ENCODE measurements at regions not wholly inside any gene's neighbourhood (a gene's known extent, or its start where the extent isn't known, plus 50 kb on each side); places are given as distances from the start of the nearest gene placed in this dataset.
"Not testable (repeated sequence)": the region's sequence is repeated elsewhere in the genome, so short reads cannot be mapped to it uniquely, and the experiment has no call there.

DNA sequence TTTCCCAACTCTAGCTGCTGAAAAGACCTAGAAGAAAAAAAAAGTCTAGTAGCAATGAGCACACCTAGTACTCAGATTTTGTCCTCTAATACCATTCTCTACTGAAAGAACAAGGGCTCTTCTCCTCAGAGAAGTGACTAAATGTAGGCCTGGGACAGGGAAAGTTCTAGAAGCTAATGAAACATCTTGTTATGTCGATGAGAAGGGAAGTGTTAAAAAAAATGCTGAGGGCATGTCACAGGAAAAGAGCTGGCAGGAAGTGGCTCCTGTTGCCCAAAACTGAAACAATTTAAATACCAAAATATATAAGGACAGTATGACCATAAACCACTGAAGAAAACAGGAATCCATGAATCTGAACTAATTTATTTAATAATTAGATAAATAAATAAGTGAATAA lies 581.4 kb upstream of the TBL1XR1 start:
- no peak for DNase-seq (ENCODE audit: low read depth in 2 of 2)

DNA sequence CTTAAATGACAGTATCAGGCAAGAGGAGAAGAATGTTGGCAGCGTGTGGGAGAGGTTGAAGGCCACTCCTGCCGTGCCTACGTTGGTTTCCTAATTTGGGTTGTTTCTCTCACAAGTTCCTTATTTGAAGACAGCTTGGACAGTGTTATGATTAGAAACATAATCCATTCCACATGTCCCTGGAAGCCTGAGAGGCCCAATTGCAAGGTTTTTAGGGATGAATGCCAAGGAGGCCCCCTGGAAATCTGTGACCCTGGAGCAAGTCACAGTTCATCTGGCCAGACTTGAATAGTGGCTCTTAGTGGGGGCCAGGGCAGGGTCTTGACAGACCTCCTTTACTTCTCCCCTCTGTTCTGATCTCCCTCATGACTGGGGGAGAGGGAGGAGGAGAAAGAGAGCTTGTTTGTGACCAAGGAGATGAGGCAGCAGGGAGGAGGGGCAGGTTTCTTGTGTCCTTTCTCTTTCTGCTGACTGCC lies 584.4 kb upstream of the TBL1XR1 start:
- DNase-seq (ENCODE audit: low read depth in 2 of 2), result no peak

DNA sequence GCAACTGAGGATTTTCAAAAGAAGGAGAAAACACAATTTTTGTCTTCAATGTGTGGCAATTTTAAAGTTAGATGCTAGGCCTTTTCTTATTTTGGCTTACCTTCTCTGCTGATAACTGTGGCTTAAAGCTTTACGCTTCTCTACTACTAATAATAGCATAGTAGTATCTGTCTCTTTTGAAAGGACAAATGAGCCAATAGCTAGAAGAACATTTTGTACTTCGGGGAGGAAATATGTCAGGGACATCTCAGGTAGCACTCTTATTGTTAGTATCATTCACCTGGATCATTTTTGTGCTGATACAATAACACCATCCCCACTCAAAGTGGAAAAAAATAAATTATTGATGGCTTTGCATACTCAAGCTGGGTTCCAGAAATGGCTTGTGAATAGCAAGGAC lies 586.1 kb upstream of the TBL1XR1 start:
- DNase-seq (ENCODE audit: low read depth in 2 of 2), result no peak

DNA sequence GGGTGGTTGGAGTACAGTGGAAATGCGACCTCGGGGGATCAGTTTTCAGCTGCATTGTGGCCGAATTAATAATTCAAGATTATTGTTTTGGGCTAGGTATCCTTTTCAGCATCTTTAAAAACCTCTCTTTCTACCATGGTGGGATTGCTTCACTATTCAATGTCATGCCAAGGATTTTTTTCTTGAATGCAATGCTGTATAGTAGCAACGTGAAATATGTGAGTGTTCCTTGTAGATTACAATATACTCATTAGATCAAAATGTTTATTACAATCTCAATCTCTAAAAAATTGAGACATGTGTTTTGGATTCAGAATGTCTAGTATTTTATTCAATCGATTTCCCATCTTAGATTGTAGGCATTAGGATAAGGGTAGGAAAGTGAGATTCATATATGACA lies 586.5 kb upstream of the TBL1XR1 start:
- DNase-seq (ENCODE audit: low read depth in 2 of 2), result no peak

DNA sequence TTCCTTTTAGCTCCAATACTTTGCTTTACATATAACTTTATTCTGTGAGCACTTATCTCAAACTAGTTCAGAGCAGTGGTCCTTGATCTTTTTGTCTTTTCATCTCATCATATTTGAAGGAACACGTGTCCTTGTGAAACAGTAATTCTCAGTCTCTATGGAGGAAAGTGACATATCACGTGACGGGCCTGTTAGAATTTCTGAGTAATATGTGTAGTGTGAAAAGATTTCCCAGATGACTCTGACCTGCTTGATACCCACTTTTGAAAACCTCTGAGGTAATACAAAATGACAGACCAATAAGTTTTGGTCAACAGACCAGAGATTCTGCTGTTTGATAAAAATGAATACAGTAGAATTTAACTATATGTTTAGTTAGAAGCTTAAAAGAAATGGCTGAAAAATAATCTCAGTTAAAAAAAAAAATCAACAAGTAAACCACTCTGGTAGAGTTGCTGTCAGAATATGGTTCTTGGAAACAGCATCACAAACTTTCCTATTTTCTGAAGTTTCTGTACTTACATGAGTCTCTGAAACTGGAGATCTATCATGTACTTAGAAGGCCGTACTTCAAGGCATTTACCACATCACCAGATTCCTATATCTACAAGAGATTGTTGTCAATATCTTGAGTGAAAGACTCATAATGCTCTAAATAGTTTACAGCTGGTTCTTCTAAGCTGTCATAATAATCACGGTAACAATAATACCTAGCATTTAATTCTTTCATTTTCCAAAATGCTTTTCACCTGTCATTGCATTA lies 590.2 kb upstream of the TBL1XR1 start:
- no peak for DNase-seq (ENCODE audit: low read depth in 2 of 2)

DNA sequence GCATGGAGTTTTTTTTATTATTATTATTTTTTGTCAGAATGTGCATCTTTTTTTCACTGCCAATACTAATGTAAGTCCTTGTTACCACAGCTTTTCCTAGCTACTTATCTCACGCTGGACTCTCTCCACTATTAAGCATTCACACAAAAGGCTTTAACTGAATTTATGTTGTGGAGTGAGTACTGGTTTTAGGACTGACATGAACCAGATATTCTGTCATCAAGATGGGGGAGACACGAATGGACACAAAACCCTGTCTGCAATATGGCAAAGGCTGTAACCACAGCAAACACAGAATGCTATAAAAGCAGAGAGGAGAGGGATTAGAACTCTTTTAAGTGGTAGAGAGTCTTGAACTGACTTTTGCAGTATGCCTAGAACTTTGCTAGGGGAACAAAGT lies 592.2 kb upstream of the TBL1XR1 start:
- no peak for DNase-seq (ENCODE audit: low read depth in 2 of 2)

DNA sequence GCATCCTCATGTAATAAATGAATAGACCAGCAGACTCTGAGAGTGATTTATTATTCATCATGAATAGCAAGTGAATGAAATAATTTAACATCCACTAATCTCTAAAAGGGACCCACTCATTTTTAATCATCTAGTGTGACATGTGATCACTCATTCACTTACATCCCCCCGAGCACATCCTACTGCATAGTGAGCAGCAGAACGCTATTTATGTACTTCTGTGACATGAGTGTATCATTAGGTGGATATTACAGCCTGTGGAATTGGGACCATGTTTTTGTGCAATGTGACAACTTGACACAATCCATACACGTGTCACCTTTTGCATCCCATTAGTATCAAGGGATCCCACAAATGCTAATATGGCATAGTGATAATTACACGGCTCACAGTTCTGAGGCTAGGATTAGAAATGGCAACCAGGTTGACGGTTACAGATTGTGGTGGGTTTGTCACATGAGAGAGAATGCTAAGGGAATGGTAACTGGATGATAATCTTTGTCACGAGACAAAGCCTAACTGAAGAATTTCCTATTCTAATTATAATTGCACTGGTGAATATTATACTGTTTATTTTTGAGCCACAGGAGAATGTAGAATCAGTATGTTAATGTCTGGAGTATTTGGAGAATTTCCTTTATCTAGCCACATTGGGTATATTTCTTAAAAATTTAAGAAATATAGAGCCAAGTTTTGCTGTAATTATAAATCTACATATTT lies 595.2 kb upstream of the TBL1XR1 start:
- DNase-seq (ENCODE audit: low read depth in 2 of 2), result no peak

DNA sequence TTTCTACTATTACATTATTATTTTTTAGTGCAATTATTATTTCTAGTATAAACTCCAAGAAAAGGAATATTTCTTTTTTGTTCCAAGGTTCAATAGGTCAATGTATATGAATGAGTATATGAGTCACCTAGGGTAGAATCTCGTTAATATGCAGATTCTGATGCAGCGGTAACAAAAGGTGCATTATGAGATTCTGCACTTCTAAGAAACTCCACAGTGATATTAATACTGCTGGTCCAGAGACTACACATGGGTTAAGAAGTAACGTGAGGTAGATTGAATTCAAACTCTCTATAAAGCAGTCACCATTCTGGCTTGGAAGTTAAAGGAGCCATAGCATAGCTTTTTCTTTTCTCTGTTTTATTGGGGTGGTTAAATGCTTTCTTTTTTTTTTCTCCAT lies 596.2 kb upstream of the TBL1XR1 start:
- DNase-seq (ENCODE audit: low read depth in 2 of 2), result no peak

DNA sequence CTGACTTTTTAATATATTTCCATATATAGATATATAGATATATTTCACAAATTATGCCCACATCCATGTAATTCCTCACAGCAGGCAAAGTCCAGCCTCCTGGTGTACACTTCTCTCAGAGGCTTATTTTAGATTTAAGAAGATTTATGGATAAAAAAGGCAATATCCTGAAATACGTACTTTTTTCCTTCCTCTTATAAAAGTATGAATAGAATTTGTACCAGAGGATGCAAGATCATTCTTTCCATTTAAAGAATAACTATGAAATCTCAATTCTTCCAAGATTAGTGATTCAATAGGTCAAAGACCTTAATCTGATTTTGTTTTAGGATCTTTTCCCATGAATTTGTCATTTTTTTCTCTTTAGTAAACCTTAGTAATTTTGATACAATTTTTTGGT lies 597.9 kb upstream of the TBL1XR1 start:
- no peak for DNase-seq (ENCODE audit: low read depth in 2 of 2)

DNA sequence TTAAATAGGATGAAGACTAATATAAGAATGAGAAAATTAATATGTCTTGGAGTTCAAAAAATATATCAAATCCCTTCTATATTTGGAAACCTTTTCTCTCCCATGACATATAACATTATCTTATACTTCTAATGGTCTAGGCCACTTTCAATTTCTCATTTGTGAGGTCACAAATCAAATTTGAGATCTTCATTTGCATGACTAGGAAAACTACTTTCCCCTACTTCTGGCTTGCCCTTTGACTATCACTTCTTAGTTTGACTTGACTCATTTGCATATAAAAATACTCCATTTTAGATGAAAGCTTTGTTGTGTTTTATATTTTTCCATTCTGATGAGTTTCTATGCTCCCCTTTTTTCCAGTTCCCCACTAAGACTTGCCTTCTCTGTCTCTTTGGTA lies 598.6 kb upstream of the TBL1XR1 start:
- no peak for DNase-seq (ENCODE audit: low read depth in 2 of 2)

DNA sequence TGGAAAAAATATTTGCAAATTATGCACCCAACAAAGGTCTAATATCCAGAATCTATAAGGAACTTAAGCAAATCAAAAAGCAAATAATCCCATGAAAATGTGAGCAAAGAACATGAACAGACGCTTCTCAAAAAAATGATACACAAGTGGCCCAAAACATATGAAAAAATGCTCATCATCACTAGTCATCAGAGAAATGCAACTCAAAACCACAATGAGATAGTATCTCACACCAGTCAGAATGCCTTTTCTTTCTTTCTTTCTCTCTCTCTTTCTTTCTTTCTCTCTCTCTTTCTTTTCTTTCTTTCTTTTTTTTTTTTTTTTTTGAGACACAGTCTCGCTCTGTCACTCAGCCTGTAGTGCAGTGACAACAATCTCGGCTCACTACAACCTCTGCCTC lies 602.9 kb upstream of the TBL1XR1 start:
- not testable (repeated sequence) for DNase-seq (ENCODE audit: low read depth in 2 of 2)

DNA sequence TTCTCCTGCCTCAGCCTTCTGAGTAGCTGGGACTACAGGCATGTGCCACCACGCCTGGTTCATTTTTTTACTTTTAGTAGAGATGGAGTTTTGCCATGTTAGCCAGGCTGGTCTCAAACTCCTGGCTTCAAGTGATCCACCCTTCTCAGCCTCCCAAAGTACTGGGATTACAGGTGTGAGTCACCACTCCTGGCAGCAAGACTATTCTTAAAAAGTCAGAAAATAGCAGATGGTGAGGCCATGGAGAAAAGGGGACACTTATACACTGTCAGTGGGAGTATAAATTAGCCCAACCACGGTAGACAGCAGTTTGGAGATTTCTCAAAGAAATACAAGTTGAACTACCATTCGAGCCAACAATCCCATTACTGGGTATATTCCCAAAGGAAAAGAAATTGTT lies 603.3 kb upstream of the TBL1XR1 start:
- no peak for DNase-seq (ENCODE audit: low read depth in 2 of 2)

DNA sequence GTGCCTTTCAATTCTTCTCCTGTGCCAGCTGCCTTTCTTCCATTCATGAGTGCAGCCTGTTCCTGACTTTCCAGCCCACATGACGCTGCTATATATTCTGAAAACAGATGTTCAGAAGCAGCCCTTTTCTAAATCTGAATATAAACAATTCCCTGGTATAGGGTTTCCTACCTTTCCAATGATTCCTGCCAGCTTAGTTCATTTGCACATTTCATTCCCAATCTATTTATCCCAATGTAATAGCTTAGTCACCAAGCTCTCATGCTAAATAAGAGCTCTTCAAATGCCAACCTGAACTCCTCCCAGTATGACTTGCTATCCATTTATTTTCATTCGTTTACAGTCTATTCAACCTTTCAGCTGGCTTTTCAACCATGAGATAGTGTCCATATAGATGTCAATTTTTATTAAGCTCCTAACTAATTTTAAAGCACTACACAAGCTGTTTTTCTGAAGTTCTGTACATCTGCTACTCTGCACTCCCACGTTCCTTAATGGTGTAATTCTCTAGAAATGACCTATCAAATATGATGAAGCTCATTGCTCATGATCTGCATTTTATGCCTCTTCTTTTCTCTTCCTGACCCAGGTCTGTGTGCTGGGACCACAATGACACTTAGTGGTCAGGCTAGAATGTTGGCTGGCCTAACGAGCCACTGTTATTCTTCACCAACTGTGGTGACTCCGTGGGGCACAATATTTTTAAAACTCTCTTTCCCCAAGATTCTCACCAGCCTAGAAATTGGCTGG lies 605.0 kb upstream of the TBL1XR1 start:
- DNase-seq (ENCODE audit: low read depth in 2 of 2), result no peak

DNA sequence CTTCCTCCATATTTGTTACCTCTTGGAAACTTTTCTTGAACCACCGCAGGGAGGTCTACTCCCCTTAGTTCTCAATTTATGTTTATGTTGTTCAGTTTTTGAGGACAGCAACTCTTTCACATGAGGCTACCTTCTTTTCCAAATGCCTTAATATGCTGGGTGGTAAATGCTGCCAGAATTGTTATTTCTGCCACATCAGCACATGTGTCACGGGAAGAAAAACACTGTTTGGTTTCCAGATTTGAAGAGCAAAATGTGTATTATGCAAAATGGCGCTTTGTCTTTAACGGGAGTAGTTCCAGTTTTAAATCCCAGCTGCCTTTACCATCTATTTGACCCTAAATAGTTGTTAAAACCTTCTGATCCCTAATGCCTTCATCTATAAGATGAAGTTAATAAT lies 606.2 kb upstream of the TBL1XR1 start:
- no peak for DNase-seq (ENCODE audit: low read depth in 2 of 2)

DNA sequence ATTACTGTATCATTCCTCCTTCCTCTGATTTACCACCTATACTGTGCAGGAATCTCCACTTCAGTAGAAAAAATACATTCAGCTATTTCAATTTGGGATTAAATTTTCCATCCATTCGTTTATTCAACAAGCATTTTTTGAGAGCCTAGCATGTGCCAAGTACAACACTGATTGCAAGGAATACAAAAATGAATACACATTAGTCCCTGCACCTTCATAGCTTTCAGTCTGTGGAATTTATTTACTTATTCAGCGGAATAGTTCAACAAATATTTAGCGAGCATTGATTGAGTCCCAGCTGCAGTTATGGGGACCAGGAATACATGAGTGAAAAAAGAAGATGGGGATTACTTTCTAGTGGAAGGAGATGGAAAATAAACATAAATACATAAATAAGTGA lies 606.8 kb upstream of the TBL1XR1 start:
- no peak for DNase-seq (ENCODE audit: low read depth in 2 of 2)

DNA sequence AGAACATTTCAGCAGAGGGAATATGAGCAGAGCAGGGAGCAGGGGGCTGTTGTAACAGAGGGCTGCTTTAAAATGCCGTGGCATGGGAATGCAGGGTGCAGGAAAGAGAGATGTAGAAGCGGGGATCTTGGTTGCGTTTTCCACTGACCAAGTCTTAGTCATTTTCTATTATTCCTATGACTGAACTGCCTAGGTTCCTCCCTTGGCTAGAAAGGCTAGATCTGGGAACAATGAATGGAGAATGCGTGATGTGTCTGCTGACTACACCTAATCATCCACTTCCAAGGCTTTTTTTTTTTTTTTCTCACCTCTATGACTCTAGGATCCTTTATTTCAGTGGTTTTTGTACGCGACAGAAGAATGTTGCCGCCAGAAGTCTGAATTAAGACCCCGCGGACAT lies 607.4 kb upstream of the TBL1XR1 start:
- no peak for DNase-seq (ENCODE audit: low read depth in 2 of 2)

DNA sequence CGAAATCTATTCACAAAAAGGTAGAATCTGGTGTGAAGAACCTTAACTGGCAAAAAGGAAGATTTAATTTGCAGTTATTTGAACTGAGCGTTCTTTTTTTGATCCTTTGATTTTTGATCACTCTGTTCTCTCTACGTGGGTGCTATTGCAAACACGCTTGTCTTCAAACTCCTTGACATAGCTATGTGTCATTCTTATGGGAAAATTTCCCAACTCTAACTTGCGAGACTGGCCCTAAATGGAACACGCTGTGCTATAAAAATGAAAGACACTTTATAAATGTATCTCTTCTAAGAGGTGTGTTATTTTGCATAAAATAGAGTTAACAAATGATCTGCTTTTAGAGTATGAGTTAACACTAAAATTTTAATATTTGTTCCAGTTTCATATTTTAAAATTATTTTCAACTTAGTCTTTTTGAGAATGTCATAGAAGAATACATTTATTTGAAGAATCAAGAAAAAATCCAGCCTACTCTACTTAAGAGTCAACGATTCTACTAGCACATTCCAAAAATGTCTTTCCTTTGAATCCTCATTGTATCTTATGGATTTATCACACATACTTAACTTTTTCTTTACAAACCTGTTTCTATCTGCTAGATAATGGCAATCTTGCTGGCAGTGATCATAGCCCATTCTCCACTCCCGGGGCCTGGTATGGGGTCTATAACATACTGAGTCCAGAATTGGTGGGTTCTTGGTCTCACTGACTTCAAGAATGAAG lies 610.0 kb upstream of the TBL1XR1 start:
- DNase-seq (ENCODE audit: low read depth in 2 of 2), result no peak

DNA sequence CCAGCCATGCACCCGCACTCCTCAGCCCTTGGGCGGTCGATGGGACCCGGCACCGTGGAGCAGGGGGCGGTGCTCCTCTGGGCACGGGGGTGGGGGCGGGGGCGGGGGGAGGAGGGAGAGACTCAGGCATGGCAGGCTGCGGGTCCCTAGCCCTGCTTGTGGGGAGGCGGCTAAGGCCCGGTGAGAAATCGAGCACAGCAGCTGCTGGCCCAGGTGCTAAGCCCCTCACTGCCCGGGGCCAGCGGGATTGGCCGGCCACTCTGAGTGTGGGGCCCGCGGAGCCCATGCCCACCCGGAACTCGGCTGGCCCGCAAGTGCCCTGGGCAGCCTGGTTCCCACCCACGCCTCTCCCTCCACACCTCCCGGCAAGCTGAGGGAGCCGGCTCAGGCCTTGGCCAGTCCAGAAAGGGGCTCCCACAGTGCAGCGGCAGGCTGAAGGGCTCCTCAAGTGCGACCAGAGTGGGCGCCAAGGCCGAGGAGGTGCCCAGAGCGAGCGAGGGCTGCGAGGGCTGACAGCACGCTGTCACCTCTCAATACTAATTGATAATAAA lies 611.7 kb upstream of the TBL1XR1 start:
- not testable (repeated sequence) for DNase-seq (ENCODE audit: low read depth in 2 of 2)

DNA sequence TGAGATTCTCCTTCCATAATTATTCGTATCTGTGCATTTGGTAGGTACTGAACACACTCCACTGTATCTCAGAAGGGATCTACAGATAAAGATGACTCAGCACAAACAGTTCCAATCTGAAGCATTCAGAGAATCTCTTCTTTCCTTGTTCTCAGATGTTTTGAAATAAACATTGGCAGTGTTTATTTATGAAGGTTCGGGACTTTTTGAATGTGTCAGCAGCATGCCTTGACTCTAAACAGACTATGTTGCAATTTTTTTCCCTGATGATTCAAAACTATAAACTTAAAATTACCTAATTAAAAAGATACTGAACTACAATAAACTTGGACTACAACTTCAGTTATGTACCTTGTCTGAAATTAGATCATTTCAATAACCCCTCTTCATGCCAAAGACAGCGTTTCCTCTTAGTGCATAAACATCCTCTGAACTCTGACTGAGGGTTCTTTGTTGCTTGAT lies 612.9 kb upstream of the TBL1XR1 start:
- no peak for DNase-seq (ENCODE audit: low read depth in 2 of 2)

DNA sequence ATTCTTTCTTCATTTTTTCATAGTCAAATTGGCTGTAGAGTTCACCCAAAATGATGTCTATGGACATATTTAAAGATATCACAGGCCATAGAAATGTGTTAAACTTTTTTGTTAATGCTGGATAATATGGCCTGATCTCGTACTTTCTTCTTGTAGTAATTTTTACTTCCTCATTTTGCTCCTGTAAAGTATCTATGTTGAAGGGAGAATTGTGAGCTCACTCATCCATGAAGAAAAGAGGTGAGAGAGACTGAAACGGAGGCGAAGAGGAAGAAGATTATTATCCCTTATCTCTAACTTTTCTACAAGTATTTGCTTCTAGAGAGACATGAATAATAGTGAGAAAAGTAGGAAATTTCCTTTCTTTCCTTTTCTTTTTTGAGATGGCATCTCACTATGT lies 613.8 kb upstream of the TBL1XR1 start:
- no peak for DNase-seq (ENCODE audit: low read depth in 2 of 2)

DNA sequence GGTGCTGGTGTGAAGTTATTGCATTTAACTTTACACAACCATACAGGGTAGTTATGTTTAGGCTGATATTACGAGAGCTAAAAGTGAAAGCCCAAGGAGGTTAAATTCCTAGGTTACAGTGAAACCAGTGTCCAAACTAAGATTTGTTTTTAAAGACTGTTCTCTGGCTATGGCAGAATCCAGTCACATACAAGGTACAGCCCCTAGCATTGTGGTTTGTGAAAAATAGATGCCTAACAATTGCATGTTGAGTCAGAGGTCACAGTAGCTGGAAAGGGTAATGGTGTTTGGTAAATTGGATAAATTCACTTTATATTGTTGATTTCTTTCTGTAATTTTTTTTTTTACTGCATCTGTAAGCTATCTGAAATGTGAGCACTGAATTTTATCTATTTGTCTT lies 614.6 kb upstream of the TBL1XR1 start:
- DNase-seq (ENCODE audit: low read depth in 2 of 2), result no peak

DNA sequence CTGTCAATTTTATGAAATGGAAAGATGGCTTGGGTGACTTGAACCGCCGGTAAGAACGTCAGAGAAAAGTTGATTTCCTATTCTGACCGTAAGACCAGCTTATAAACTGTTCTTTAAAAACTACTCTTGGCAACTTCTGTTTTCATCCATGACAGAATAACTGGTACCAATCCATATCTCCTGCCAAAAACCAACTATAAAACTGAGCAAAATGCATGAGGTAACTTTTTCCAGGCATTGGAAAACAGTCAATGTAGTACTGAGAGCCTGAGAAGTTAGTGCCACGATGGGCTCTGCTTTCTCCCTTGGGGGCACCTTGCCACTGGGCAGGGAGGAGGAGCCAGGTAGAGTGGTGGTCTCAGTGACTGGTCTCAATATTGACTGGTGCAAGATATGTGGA lies 615.2 kb upstream of the TBL1XR1 start:
- DNase-seq (ENCODE audit: low read depth in 2 of 2), result no peak

Data from activated CD4-positive, alpha-beta T cell treated with anti-CD3 and anti-CD28 coated beads for 24 hours (primary cell).